GM23248 (cell line): ENCODE measurements at regions not wholly inside any gene's neighbourhood (a gene's known extent, or its start where the extent isn't known, plus 50 kb on each side); places are given as distances from the start of the nearest gene placed in this dataset.

Experiments used
- EZH2 ChIP-seq: fragments of 200-600 bp; sonication (generic); IDR thresholded peaks from 2 replicates; pipeline ENCODE4 v1.6.1; 2018; ENCODE audit warnings: antibody characterized with exemption, mild to moderate bottlenecking; ENCODE audit not compliant: insufficient read depth, poor library complexity, severe bottlenecking
- EZH2phosphoT487 ChIP-seq: fragments of 200-600 bp; sonication (generic); IDR thresholded peaks from 2 replicates; pipeline ENCODE4 v1.6.1; 2018; ENCODE audit warnings: antibody characterized with exemption, moderate library complexity, mild to moderate bottlenecking, low read depth; ENCODE audit not compliant: insufficient read depth

DNA sequence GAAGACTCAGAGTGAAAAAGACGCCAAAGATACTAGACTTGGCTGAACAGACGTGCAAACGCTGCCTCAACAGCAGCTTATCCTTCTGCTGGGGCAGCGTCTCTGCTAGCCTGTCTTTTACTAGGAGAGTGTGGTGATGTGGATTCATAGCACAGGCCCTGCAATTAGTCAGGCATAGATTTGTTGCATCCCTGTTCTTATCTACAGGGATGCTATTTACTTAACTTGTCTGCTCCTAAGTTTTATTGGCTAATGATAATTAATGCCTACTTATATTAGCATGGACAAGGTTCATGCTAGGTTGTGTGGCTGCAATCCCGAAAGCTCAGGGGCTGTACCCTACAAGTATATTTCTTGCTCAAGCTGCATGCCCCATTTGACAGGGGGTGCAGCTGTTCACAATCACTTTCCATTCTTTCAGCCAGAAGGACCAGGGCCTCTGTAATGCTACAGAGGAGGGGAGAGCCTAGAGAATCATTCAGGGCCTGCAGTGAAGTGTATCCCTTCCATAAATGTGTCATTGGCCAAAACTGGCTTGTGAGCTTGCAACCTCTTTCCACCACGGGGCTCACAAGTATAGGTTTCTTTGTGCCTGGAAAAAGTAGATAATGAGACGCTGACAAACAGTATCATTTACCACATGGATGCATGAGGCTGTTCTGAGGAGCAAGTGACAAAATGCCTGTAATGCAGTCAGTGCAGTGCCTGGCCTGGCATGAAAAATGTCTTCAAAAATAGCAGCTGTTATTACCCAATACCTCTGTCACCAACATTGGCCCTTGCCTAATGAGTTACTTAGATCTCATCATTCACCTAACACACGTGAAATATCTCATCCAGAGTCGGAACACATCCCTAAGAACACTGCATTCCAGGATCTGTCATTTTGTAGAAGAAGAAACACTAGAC is 685.8 kb upstream of the API5 start:
- TF ChIP-seq EZH2 (no peak), EZH2phosphoT487 (no peak)
